Activated CD8-positive, alpha-beta memory T cell treated with anti-CD3 and anti-CD28 coated beads for 24 hours (primary cell): ENCODE measurements at regions not wholly inside any gene's neighbourhood (a gene's known extent, or its start where the extent isn't known, plus 50 kb on each side); places are given as distances from the start of the nearest gene placed in this dataset.
"Not testable (repeated sequence)": the region's sequence is repeated elsewhere in the genome, so short reads cannot be mapped to it uniquely, and the experiment has no call there.

Experiments used
- DNase-seq: peaks from one replicate; pipeline ENCODE4 v3.0.0-alpha.2; 2020

- no peak for DNase-seq
Measured at GRCh38 chr15:95600367-95600766, 730.1 kb upstream of the NR2F2 start.

- DNase-seq = no peak
Measured at GRCh38 chr15:95600884-95601283, 729.6 kb upstream of the NR2F2 start.

GRCh38 chr15:95601525-95601924 is 729.0 kb upstream of the NR2F2 start:
- no peak for DNase-seq

- DNase-seq = no peak
Measured at GRCh38 chr15:95603802-95604201, 726.7 kb upstream of the NR2F2 start.

GRCh38 chr15:95604634-95605036 is 725.9 kb upstream of the NR2F2 start:
- no peak for DNase-seq

- DNase-seq = no peak
Measured at GRCh38 chr15:95605098-95605497, 725.4 kb upstream of the NR2F2 start.

GRCh38 chr15:95606551-95606950 is 723.9 kb upstream of the NR2F2 start:
- DNase-seq = no peak

- DNase-seq = no peak
Measured at GRCh38 chr15:95608371-95608770, 722.1 kb upstream of the NR2F2 start.

- DNase-seq = no peak
Measured at GRCh38 chr15:95609096-95609495, 721.4 kb upstream of the NR2F2 start.

GRCh38 chr15:95610945-95611344 is 719.6 kb upstream of the NR2F2 start:
- no peak for DNase-seq

- no peak for DNase-seq
Measured at GRCh38 chr15:95615436-95615835, 715.1 kb upstream of the NR2F2 start.

- DNase-seq = no peak
Measured at GRCh38 chr15:95616306-95616705, 714.2 kb upstream of the NR2F2 start.

- peak; percentile 60 for DNase-seq
Measured at GRCh38 chr15:95620934-95621579, 709.4 kb upstream of the NR2F2 start.

GRCh38 chr15:95622843-95623242 is 707.7 kb upstream of the NR2F2 start:
- DNase-seq = no peak

- DNase-seq = no peak
Measured at GRCh38 chr15:95624100-95624499, 706.4 kb upstream of the NR2F2 start.

- DNase-seq = no peak
Measured at GRCh38 chr15:95624616-95625361, 705.7 kb upstream of the NR2F2 start.

- DNase-seq = no peak
Measured at GRCh38 chr15:95626501-95627361, 703.8 kb upstream of the NR2F2 start.

GRCh38 chr15:95629503-95630168 is 700.9 kb upstream of the NR2F2 start:
- DNase-seq = no peak

GRCh38 chr15:95630683-95631082 is 699.8 kb upstream of the NR2F2 start:
- DNase-seq = no peak

GRCh38 chr15:95635666-95636065 is 694.8 kb upstream of the NR2F2 start:
- DNase-seq = no peak

- no peak for DNase-seq
Measured at GRCh38 chr15:95636107-95636506, 694.4 kb upstream of the NR2F2 start.

GRCh38 chr15:95637234-95637633 is 693.3 kb upstream of the NR2F2 start:
- DNase-seq = not testable (repeated sequence)

- no peak for DNase-seq
Measured at GRCh38 chr15:95639208-95639607, 691.3 kb upstream of the NR2F2 start.
